ENCODE measurements at regions not wholly inside any gene's neighbourhood (a gene's known extent, or its start where the extent isn't known, plus 50 kb on each side); places are given as distances from the start of the nearest gene placed in this dataset.

DNA sequence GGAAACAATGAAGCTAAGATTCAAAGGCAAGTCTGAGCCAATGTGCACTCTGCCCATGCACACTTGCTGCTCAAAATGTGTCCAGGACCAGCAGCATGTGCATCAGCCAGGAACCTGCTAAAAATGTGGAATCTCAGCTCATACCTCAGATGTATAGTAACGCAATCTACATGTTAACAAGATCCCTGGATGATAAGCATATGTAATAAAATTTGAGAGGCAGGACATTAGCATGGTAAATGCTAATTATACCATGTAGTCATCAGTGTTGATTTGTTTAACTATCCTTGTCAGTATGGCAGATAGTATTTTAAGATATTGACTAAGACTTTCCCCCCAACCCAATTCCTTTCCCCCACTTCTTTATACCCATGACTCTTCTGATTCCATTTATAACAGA, 379.6 kb downstream of the TOX3 start:
- no peak for TF ChIP-seq EGR1 (IDR thresholded peaks at IDR 0.05)
- no peak for TF ChIP-seq CREB1 (IDR thresholded peaks at IDR 0.05; ENCODE audit: low read depth)
- no peak for TF ChIP-seq CEBPB (IDR thresholded peaks at IDR 0.05)
- TF ChIP-seq, protein P1, sequence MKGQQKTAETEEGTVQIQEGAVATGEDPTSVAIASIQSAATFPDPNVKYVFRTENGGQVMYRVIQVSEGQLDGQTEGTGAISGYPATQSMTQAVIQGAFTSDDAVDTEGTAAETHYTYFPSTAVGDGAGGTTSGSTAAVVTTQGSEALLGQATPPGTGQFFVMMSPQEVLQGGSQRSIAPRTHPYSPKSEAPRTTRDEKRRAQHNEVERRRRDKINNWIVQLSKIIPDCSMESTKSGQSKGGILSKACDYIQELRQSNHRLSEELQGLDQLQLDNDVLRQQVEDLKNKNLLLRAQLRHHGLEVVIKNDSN (IDR thresholded peaks at IDR 0.05), result no peak
- TF ChIP-seq TEAD4 (IDR thresholded peaks at IDR 0.05), result no peak
- TF ChIP-seq, protein P2, sequence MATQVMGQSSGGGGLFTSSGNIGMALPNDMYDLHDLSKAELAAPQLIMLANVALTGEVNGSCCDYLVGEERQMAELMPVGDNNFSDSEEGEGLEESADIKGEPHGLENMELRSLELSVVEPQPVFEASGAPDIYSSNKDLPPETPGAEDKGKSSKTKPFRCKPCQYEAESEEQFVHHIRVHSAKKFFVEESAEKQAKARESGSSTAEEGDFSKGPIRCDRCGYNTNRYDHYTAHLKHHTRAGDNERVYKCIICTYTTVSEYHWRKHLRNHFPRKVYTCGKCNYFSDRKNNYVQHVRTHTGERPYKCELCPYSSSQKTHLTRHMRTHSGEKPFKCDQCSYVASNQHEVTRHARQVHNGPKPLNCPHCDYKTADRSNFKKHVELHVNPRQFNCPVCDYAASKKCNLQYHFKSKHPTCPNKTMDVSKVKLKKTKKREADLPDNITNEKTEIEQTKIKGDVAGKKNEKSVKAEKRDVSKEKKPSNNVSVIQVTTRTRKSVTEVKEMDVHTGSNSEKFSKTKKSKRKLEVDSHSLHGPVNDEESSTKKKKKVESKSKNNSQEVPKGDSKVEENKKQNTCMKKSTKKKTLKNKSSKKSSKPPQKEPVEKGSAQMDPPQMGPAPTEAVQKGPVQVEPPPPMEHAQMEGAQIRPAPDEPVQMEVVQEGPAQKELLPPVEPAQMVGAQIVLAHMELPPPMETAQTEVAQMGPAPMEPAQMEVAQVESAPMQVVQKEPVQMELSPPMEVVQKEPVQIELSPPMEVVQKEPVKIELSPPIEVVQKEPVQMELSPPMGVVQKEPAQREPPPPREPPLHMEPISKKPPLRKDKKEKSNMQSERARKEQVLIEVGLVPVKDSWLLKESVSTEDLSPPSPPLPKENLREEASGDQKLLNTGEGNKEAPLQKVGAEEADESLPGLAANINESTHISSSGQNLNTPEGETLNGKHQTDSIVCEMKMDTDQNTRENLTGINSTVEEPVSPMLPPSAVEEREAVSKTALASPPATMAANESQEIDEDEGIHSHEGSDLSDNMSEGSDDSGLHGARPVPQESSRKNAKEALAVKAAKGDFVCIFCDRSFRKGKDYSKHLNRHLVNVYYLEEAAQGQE (IDR thresholded peaks at IDR 0.05; ENCODE audit: low read depth), result no peak
- TF ChIP-seq FOXM1 (IDR thresholded peaks at IDR 0.05; ENCODE audit: borderline replicate concordance, low read depth), result no peak
- TF ChIP-seq RAD21 (IDR thresholded peaks at IDR 0.05; ENCODE audit: low read depth), result no peak
- TF ChIP-seq YY1 (IDR thresholded peaks at IDR 0.05; ENCODE audit: low read depth), result no peak
- no peak for TF ChIP-seq EP300 (IDR thresholded peaks at IDR 0.05; ENCODE audit: borderline replicate concordance)
- TF ChIP-seq, protein P3, sequence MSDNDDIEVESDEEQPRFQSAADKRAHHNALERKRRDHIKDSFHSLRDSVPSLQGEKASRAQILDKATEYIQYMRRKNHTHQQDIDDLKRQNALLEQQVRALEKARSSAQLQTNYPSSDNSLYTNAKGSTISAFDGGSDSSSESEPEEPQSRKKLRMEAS (IDR thresholded peaks at IDR 0.05), result no peak
- TF ChIP-seq ZBTB7A (IDR thresholded peaks at IDR 0.05; ENCODE audit: low read depth), result no peak
